SK-N-SH treated with all-trans-retinoic acid at 6 μM for 48 hours (cell line): ENCODE measurements at regions not wholly inside any gene's neighbourhood (a gene's known extent, or its start where the extent isn't known, plus 50 kb on each side); places are given as distances from the start of the nearest gene placed in this dataset.

Source experiments
- ATAC-seq: fragments of 200-7000 bp; cut with Tn5 transposase; 3 replicates; pipeline ENCODE4 v1.9.1; 2020; ENCODE audit warnings: mild to moderate bottlenecking, moderate library complexity
- ARNTL ChIP-seq: fragments of 450-650 bp; formaldehyde crosslinking; IDR thresholded peaks from 2 replicates; pipeline ENCODE4 v1.5.0; 2020; ENCODE audit warnings: low read depth, mild to moderate bottlenecking, moderate library complexity, borderline replicate concordance
- BACH2 ChIP-seq: fragments of 250-450 bp; sonication (Bioruptor Pico); IDR thresholded peaks from 2 replicates; pipeline ENCODE4 v1.9.0; 2021; ENCODE audit warnings: mild to moderate bottlenecking, borderline replicate concordance
- CREB5 ChIP-seq: fragments of 250-450 bp; sonication (Bioruptor Pico); IDR thresholded peaks from 2 replicates; pipeline ENCODE4 v1.5.1; 2020; ENCODE audit warnings: low read depth, mild to moderate bottlenecking, moderate library complexity
- CSDC2 ChIP-seq: fragments of 250-450 bp; sonication (Bioruptor Pico); IDR thresholded peaks from 2 replicates; pipeline ENCODE4 v1.5.0; 2020; ENCODE audit warnings: mild to moderate bottlenecking, moderate library complexity
- ESRRG ChIP-seq: fragments of 250-450 bp; sonication (Bioruptor Pico); IDR thresholded peaks from 2 replicates; pipeline ENCODE4 v1.6.1; 2021; ENCODE audit warnings: mild to moderate bottlenecking
- GLIS3 ChIP-seq: fragments of 250-450 bp; sonication (Bioruptor Pico); IDR thresholded peaks from 2 replicates; pipeline ENCODE4 v1.5.0; 2020; ENCODE audit warnings: mild to moderate bottlenecking, moderate library complexity
- ISL1 ChIP-seq: fragments of 250-450 bp; sonication (Bioruptor Pico); IDR thresholded peaks from 2 replicates; pipeline ENCODE4 v2.1.2; 2022; ENCODE audit warnings: mild to moderate bottlenecking, moderate library complexity
- OSR1 ChIP-seq: fragments of 250-450 bp; sonication (Bioruptor Pico); IDR thresholded peaks from 2 replicates; pipeline ENCODE4 v1.8.0; 2022; ENCODE audit warnings: moderate library complexity, mild to moderate bottlenecking, inconsistent platforms
- PPARA ChIP-seq: fragments of 250-450 bp; sonication (Bioruptor Pico); IDR thresholded peaks from 2 replicates; pipeline ENCODE4 v1.5.0; 2020; ENCODE audit warnings: mild to moderate bottlenecking, borderline replicate concordance
- RARB ChIP-seq: fragments of 250-450 bp; sonication (Bioruptor Pico); IDR thresholded peaks from 2 replicates; pipeline ENCODE4 v1.8.0; 2021; ENCODE audit warnings: mild to moderate bottlenecking, moderate library complexity
- SNAI2 ChIP-seq: fragments of 250-450 bp; sonication (Bioruptor Pico); IDR thresholded peaks from 2 replicates; pipeline ENCODE4 v1.5.0; 2020; ENCODE audit warnings: mild to moderate bottlenecking, moderate library complexity
- TCF4 ChIP-seq: fragments of 250-450 bp; sonication (Bioruptor Pico); IDR thresholded peaks from 2 replicates; pipeline ENCODE4 v1.8.0; 2021; ENCODE audit warnings: mild to moderate bottlenecking, moderate library complexity, borderline replicate concordance
- TOX ChIP-seq: fragments of 250-450 bp; sonication (Bioruptor Pico); IDR thresholded peaks from 2 replicates; pipeline ENCODE4 v1.8.0; 2021; ENCODE audit warnings: mild to moderate bottlenecking, moderate library complexity, borderline replicate concordance
- ZC3H10 ChIP-seq: fragments of 250-450 bp; sonication (Bioruptor Pico); IDR thresholded peaks from 2 replicates; pipeline ENCODE4 v1.5.1; 2021; ENCODE audit warnings: mild to moderate bottlenecking, moderate library complexity
- ZFP3 ChIP-seq: fragments of 250-450 bp; sonication (Bioruptor Pico); IDR thresholded peaks from 2 replicates; pipeline ENCODE4 v1.5.0; 2020; ENCODE audit warnings: mild to moderate bottlenecking, moderate library complexity
- ZNF565 ChIP-seq: fragments of 450-650 bp; formaldehyde crosslinking; conservative IDR thresholded peaks from 2 replicates; pipeline ENCODE4 v1.5.0; 2020; ENCODE audit warnings: low read depth, mild to moderate bottlenecking, moderate library complexity
- ZNF70 ChIP-seq: fragments of 450-650 bp; formaldehyde crosslinking; IDR thresholded peaks from 2 replicates; pipeline ENCODE4 v1.5.0; 2020; ENCODE audit warnings: mild to moderate bottlenecking, moderate library complexity
- ZNF8 ChIP-seq: fragments of 450-650 bp; formaldehyde crosslinking; IDR thresholded peaks from 2 replicates; pipeline ENCODE4 v1.5.0; 2020; ENCODE audit warnings: mild to moderate bottlenecking, moderate library complexity
- TF ChIP-seq, protein P1 (sequence below): fragments of 250-450 bp; sonication (Bioruptor Pico); IDR thresholded peaks from 2 replicates; pipeline ENCODE4 v1.5.1; 2021; ENCODE audit warnings: mild to moderate bottlenecking, moderate library complexity
- TF ChIP-seq, protein P2 (sequence below): fragments of 250-450 bp; sonication (Bioruptor Pico); IDR thresholded peaks from 2 replicates; pipeline ENCODE4 v1.5.0; 2020; ENCODE audit warnings: mild to moderate bottlenecking, moderate library complexity
- TF ChIP-seq, protein P3 (sequence below): fragments of 250-450 bp; sonication (Bioruptor Pico); IDR thresholded peaks from 2 replicates; pipeline ENCODE4 v1.8.0; 2020; ENCODE audit warnings: mild to moderate bottlenecking, moderate library complexity, borderline replicate concordance

DNA sequence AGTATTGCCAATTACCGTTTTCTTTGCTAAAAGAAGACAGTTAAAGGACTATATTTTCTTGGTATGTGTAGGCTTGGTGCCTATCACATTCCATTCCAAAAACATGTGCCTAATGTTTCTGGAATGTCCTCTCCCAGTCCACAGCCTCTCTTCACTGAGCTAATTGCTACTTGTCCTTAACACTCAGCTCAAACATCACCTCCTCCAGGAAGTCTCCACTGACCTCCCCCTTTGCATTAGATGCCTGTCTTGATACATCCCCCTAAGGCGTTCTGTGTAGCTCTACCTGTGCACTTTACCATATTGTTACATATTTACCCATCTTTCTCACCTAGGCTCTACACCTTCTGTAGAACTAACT, 195.6 kb upstream of the CAMK1G start:
- TF ChIP-seq, protein P1, sequence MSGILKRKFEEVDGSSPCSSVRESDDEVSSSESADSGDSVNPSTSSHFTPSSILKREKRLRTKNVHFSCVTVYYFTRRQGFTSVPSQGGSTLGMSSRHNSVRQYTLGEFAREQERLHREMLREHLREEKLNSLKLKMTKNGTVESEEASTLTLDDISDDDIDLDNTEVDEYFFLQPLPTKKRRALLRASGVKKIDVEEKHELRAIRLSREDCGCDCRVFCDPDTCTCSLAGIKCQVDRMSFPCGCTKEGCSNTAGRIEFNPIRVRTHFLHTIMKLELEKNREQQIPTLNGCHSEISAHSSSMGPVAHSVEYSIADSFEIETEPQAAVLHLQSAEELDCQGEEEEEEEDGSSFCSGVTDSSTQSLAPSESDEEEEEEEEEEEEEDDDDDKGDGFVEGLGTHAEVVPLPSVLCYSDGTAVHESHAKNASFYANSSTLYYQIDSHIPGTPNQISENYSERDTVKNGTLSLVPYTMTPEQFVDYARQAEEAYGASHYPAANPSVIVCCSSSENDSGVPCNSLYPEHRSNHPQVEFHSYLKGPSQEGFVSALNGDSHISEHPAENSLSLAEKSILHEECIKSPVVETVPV (CRISPR knock-in tag): no peak
- TF ChIP-seq ZNF565: no peak
- TF ChIP-seq, protein P2, sequence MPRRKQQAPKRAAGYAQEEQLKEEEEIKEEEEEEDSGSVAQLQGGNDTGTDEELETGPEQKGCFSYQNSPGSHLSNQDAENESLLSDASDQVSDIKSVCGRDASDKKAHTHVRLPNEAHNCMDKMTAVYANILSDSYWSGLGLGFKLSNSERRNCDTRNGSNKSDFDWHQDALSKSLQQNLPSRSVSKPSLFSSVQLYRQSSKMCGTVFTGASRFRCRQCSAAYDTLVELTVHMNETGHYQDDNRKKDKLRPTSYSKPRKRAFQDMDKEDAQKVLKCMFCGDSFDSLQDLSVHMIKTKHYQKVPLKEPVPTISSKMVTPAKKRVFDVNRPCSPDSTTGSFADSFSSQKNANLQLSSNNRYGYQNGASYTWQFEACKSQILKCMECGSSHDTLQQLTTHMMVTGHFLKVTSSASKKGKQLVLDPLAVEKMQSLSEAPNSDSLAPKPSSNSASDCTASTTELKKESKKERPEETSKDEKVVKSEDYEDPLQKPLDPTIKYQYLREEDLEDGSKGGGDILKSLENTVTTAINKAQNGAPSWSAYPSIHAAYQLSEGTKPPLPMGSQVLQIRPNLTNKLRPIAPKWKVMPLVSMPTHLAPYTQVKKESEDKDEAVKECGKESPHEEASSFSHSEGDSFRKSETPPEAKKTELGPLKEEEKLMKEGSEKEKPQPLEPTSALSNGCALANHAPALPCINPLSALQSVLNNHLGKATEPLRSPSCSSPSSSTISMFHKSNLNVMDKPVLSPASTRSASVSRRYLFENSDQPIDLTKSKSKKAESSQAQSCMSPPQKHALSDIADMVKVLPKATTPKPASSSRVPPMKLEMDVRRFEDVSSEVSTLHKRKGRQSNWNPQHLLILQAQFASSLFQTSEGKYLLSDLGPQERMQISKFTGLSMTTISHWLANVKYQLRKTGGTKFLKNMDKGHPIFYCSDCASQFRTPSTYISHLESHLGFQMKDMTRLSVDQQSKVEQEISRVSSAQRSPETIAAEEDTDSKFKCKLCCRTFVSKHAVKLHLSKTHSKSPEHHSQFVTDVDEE (CRISPR knock-in tag): no peak
- TF ChIP-seq BACH2: no peak
- no peak for TF ChIP-seq CREB5 (CRISPR knock-in tag)
- TF ChIP-seq PPARA (CRISPR knock-in tag): no peak
- TF ChIP-seq ZFP3 (CRISPR knock-in tag): no peak
- no peak for TF ChIP-seq TOX
- TF ChIP-seq ESRRG: no peak
- no peak for TF ChIP-seq CSDC2 (CRISPR knock-in tag)
- no peak for TF ChIP-seq SNAI2 (CRISPR knock-in tag)
- TF ChIP-seq OSR1 (CRISPR knock-in tag): no peak
- no peak for TF ChIP-seq ISL1
- TF ChIP-seq RARB (CRISPR knock-in tag): no peak
- TF ChIP-seq, protein P3, sequence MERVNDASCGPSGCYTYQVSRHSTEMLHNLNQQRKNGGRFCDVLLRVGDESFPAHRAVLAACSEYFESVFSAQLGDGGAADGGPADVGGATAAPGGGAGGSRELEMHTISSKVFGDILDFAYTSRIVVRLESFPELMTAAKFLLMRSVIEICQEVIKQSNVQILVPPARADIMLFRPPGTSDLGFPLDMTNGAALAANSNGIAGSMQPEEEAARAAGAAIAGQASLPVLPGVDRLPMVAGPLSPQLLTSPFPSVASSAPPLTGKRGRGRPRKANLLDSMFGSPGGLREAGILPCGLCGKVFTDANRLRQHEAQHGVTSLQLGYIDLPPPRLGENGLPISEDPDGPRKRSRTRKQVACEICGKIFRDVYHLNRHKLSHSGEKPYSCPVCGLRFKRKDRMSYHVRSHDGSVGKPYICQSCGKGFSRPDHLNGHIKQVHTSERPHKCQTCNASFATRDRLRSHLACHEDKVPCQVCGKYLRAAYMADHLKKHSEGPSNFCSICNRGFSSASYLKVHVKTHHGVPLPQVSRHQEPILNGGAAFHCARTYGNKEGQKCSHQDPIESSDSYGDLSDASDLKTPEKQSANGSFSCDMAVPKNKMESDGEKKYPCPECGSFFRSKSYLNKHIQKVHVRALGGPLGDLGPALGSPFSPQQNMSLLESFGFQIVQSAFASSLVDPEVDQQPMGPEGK: no peak
- TF ChIP-seq ZC3H10 (CRISPR knock-in tag): no peak
- no peak for TF ChIP-seq GLIS3 (CRISPR knock-in tag)
- TF ChIP-seq ARNTL (CRISPR knock-in tag): no peak
- no peak for TF ChIP-seq ZNF70 (CRISPR knock-in tag)
- no peak for TF ChIP-seq ZNF8 (CRISPR knock-in tag)

GRCh38 chr1:209388358-209388757, 195.2 kb upstream of the CAMK1G start:
- ATAC-seq: no peak; the same call in 2 of the 3 replicates
- TF ChIP-seq CSDC2 (CRISPR knock-in tag): no peak
- no peak for TF ChIP-seq ZFP3 (CRISPR knock-in tag)

More for the DNA sequence above, 195.6 kb upstream of the CAMK1G start:
- peak; percentile 70 for ATAC-seq

DNA sequence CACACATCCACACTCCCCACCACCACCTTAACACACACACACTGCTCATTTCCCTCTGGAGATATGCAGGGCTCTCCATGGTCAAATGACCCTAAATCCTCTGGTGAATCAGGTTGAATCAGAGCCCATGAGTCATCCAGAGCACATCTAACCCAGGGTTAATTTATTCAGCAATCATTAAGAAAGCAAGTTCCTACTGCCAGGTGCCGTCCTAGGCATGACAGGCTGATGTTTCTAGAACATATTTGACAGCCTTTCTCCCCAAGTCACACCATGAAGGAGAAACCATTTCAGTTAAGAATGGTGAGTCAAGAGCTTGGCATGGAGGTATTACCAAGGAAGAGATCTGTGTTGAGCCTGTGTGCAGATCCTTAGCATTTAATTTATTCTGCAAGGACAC, 194.3 kb upstream of the CAMK1G start:
- TF ChIP-seq TOX: peak; percentile 16; the same call in 1 of the 2 replicates
- TF ChIP-seq, protein P3: no peak
- peak; percentile 90 for ATAC-seq

DNA sequence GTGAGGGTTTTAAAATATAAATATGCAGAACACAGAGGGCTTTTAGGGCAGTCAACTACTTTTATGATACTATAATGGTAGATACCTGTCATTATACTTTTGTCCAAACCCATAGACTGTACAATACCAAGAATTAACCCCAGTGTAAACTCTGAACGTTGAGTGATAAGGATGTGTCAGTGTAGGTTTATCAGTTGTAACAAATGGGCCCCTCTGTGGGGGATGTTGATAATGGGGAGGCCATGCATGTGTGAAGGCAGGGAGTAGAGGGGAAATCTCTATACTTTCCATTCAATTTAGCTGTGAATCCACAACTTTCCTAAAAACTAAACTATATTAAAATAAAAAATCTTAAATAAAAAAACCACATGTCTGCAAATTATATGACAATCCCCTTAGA, 193.5 kb upstream of the CAMK1G start:
- TF ChIP-seq PPARA (CRISPR knock-in tag) (no peak), TCF4 (CRISPR knock-in tag) (no peak), ZNF70 (CRISPR knock-in tag) (no peak), TOX (no peak), SNAI2 (CRISPR knock-in tag) (no peak)
- no peak for ATAC-seq
